ENCODE measurements at regions not wholly inside any gene's neighbourhood (a gene's known extent, or its start where the extent isn't known, plus 50 kb on each side); places are given as distances from the start of the nearest gene placed in this dataset.

- Histone ChIP-seq H3K27ac (ENCODE audit: low read length) (peak overlapping the region; percentile 47), H3K36me3 (ENCODE audit: control insufficient read depth, insufficient read depth, low read length) (no peaks in the 10 kb centered on the region), H3K4me1 (ENCODE audit: control insufficient read depth, insufficient read depth, low read length) (no peaks in the 10 kb centered on the region), H3K27me3 (ENCODE audit: control insufficient read depth, insufficient read depth, low read length) (no peaks in the 10 kb centered on the region), H3K9me3 (replicated peaks; ENCODE audit: control insufficient read depth, low read depth, low read length) (peaks cover 12% of the 10 kb centered on the region), H3K4me3 (ENCODE audit: low read length) (no peak overlapping the region)
- DNase-seq: peak; percentile 48
- WGBS (ENCODE audit: insufficient coverage): no CpG with 5 or more reads among the region's 4 CpGs
These were observed 407.2 kb upstream of the CLINT1 start for GRCh38 chr5:158265931-158266700.

GRCh38 chr5:158265346-158265745, 406.4 kb upstream of the CLINT1 start:
- Histone ChIP-seq H3K27me3 (ENCODE audit: control insufficient read depth, insufficient read depth, low read length) (no peaks in the 10 kb centered on the region), H3K4me1 (ENCODE audit: control insufficient read depth, insufficient read depth, low read length) (no peaks in the 10 kb centered on the region), H3K9me3 (replicated peaks; ENCODE audit: control insufficient read depth, low read depth, low read length) (peaks cover 12% of the 10 kb centered on the region), H3K4me3 (ENCODE audit: low read length) (no peak overlapping the region), H3K36me3 (ENCODE audit: control insufficient read depth, insufficient read depth, low read length) (no peaks in the 10 kb centered on the region), H3K27ac (ENCODE audit: low read length) (peak overlapping the region; percentile 47)
- DNase-seq: peak; percentile 16

GRCh38 chr5:158264264-158264663, 405.3 kb upstream of the CLINT1 start:
- DNase-seq: no peak
- no peaks in the 10 kb centered on the region for H3K4me1 ChIP-seq (ENCODE audit: control insufficient read depth, insufficient read depth, low read length)
- no peaks in the 10 kb centered on the region for H3K36me3 ChIP-seq (ENCODE audit: control insufficient read depth, insufficient read depth, low read length)
- peaks cover 12% of the 10 kb centered on the region for H3K9me3 ChIP-seq (replicated peaks; ENCODE audit: control insufficient read depth, low read depth, low read length)
- no peak overlapping the region for H3K4me3 ChIP-seq (ENCODE audit: low read length)
- no peaks in the 10 kb centered on the region for H3K27me3 ChIP-seq (ENCODE audit: control insufficient read depth, insufficient read depth, low read length)
- no CpG with 5 or more reads among the region's 2 CpGs for WGBS (ENCODE audit: insufficient coverage)
- H3K27ac ChIP-seq (ENCODE audit: low read length): no peak overlapping the region

GRCh38 chr5:158261674-158262367, 402.9 kb upstream of the CLINT1 start:
- Histone ChIP-seq H3K4me1 (ENCODE audit: control insufficient read depth, insufficient read depth, low read length) (no peaks in the 10 kb centered on the region), H3K27me3 (ENCODE audit: control insufficient read depth, insufficient read depth, low read length) (no peaks in the 10 kb centered on the region), H3K36me3 (ENCODE audit: control insufficient read depth, insufficient read depth, low read length) (no peaks in the 10 kb centered on the region), H3K4me3 (ENCODE audit: low read length) (no peak overlapping the region), H3K27ac (ENCODE audit: low read length) (no peak overlapping the region), H3K9me3 (replicated peaks; ENCODE audit: control insufficient read depth, low read depth, low read length) (no peaks in the 10 kb centered on the region)
- 90% methylated on average over 2 of the region's 3 CpGs for WGBS (ENCODE audit: insufficient coverage)
- no peak for DNase-seq

GRCh38 chr5:158256096-158256495, 397.2 kb upstream of the CLINT1 start:
- no peaks in the 10 kb centered on the region for H3K9me3 ChIP-seq (replicated peaks; ENCODE audit: control insufficient read depth, low read depth, low read length)
- no peaks in the 10 kb centered on the region for H3K36me3 ChIP-seq (ENCODE audit: control insufficient read depth, insufficient read depth, low read length)
- 93% methylated on average over 2 of the region's 2 CpGs for WGBS (ENCODE audit: insufficient coverage)
- H3K4me1 ChIP-seq (ENCODE audit: control insufficient read depth, insufficient read depth, low read length): no peaks in the 10 kb centered on the region
- H3K27me3 ChIP-seq (ENCODE audit: control insufficient read depth, insufficient read depth, low read length): no peaks in the 10 kb centered on the region
- no peak overlapping the region for H3K27ac ChIP-seq (ENCODE audit: low read length)
- no peak overlapping the region for H3K4me3 ChIP-seq (ENCODE audit: low read length)
- DNase-seq: no peak

GRCh38 chr5:158255609-158256008, 396.7 kb upstream of the CLINT1 start:
- WGBS (ENCODE audit: insufficient coverage): no CpG with 5 or more reads among the region's 1 CpG
- H3K27me3 ChIP-seq (ENCODE audit: control insufficient read depth, insufficient read depth, low read length): no peaks in the 10 kb centered on the region
- no peaks in the 10 kb centered on the region for H3K4me1 ChIP-seq (ENCODE audit: control insufficient read depth, insufficient read depth, low read length)
- no peak overlapping the region for H3K27ac ChIP-seq (ENCODE audit: low read length)
- H3K4me3 ChIP-seq (ENCODE audit: low read length): no peak overlapping the region
- H3K36me3 ChIP-seq (ENCODE audit: control insufficient read depth, insufficient read depth, low read length): no peaks in the 10 kb centered on the region
- no peak for DNase-seq
- no peaks in the 10 kb centered on the region for H3K9me3 ChIP-seq (replicated peaks; ENCODE audit: control insufficient read depth, low read depth, low read length)

GRCh38 chr5:158246661-158247060, 387.7 kb upstream of the CLINT1 start:
- no peaks in the 10 kb centered on the region for H3K36me3 ChIP-seq (ENCODE audit: control insufficient read depth, insufficient read depth, low read length)
- DNase-seq: peak; percentile 39
- no peaks in the 10 kb centered on the region for H3K27me3 ChIP-seq (ENCODE audit: control insufficient read depth, insufficient read depth, low read length)
- 76% methylated on average over 2 of the region's 6 CpGs for WGBS (ENCODE audit: insufficient coverage)
- H3K9me3 ChIP-seq (replicated peaks; ENCODE audit: control insufficient read depth, low read depth, low read length): no peaks in the 10 kb centered on the region
- no peak overlapping the region for H3K4me3 ChIP-seq (ENCODE audit: low read length)
- H3K4me1 ChIP-seq (ENCODE audit: control insufficient read depth, insufficient read depth, low read length): peaks cover 4% of the 10 kb centered on the region
- no peak overlapping the region for H3K27ac ChIP-seq (ENCODE audit: low read length)

GRCh38 chr5:158245513-158245912, 386.6 kb upstream of the CLINT1 start:
- Histone ChIP-seq H3K36me3 (ENCODE audit: control insufficient read depth, insufficient read depth, low read length) (no peaks in the 10 kb centered on the region), H3K9me3 (replicated peaks; ENCODE audit: control insufficient read depth, low read depth, low read length) (no peaks in the 10 kb centered on the region), H3K27ac (ENCODE audit: low read length) (no peak overlapping the region), H3K27me3 (ENCODE audit: control insufficient read depth, insufficient read depth, low read length) (no peaks in the 10 kb centered on the region), H3K4me3 (ENCODE audit: low read length) (no peak overlapping the region), H3K4me1 (ENCODE audit: control insufficient read depth, insufficient read depth, low read length) (peaks cover 4% of the 10 kb centered on the region)
- no peak for DNase-seq

GRCh38 chr5:158244882-158245281, 385.9 kb upstream of the CLINT1 start:
- Histone ChIP-seq H3K9me3 (replicated peaks; ENCODE audit: control insufficient read depth, low read depth, low read length) (no peaks in the 10 kb centered on the region), H3K27ac (ENCODE audit: low read length) (no peak overlapping the region), H3K27me3 (ENCODE audit: control insufficient read depth, insufficient read depth, low read length) (no peaks in the 10 kb centered on the region), H3K4me3 (ENCODE audit: low read length) (no peak overlapping the region), H3K36me3 (ENCODE audit: control insufficient read depth, insufficient read depth, low read length) (no peaks in the 10 kb centered on the region), H3K4me1 (ENCODE audit: control insufficient read depth, insufficient read depth, low read length) (peaks cover 4% of the 10 kb centered on the region)
- WGBS (ENCODE audit: insufficient coverage): 91% methylated on average over 3 of the region's 3 CpGs
- DNase-seq: no peak

- DNase-seq: no peak
- WGBS (ENCODE audit: insufficient coverage): no CpG with 5 or more reads among the region's 3 CpGs
- no peaks in the 10 kb centered on the region for H3K36me3 ChIP-seq (ENCODE audit: control insufficient read depth, insufficient read depth, low read length)
These were observed 377.8 kb upstream of the CLINT1 start for GRCh38 chr5:158236511-158237335.

More at GRCh38 chr5:158236511-158237335, 377.8 kb upstream of the CLINT1 start:
- H3K27ac ChIP-seq (ENCODE audit: low read length): no peak overlapping the region
- H3K4me1 ChIP-seq (ENCODE audit: control insufficient read depth, insufficient read depth, low read length): peaks cover 6% of the 10 kb centered on the region
- H3K9me3 ChIP-seq (replicated peaks; ENCODE audit: control insufficient read depth, low read depth, low read length): no peaks in the 10 kb centered on the region
- no peaks in the 10 kb centered on the region for H3K27me3 ChIP-seq (ENCODE audit: control insufficient read depth, insufficient read depth, low read length)
- H3K4me3 ChIP-seq (ENCODE audit: low read length): no peak overlapping the region

Data from muscle of leg (tissue), 3 donors.